K562 (cell line): ENCODE measurements at regions not wholly inside any gene's neighbourhood (a gene's known extent, or its start where the extent isn't known, plus 50 kb on each side); places are given as distances from the start of the nearest gene placed in this dataset.

ENCODE experiments used
- BMI1 ChIP-seq: fragments of 150-350 bp; IDR thresholded peaks from 2 replicates; pipeline ENCODE4 v1.6.1; 2014; ENCODE audit warnings: low read length
- CXXC5 ChIP-seq: fragments of 250-450 bp; sonication (Bioruptor Pico); IDR thresholded peaks from 2 replicates; pipeline ENCODE4 v1.8.0; 2022; ENCODE audit warnings: inconsistent platforms, mild to moderate bottlenecking, moderate library complexity
- FOXK1 ChIP-seq: sonication (generic); formaldehyde crosslinking; IDR thresholded peaks from 2 replicates; pipeline ENCODE4 v1.8.0; 2022; ENCODE audit warnings: missing genetic modification reagents, mild to moderate bottlenecking, borderline replicate concordance
- FOXM1 ChIP-seq, 2 experiments: fragments of 450-650 bp in 1 of 2; sonication (generic) in 1 of 2; formaldehyde crosslinking in 1 of 2; IDR thresholded peaks; 2 replicates each; pipeline versions ENCODE4 v1.6.1 to v1.9.0; 2017 to 2022; ENCODE audit warnings: low read depth in 2 of 2, mild to moderate bottlenecking in 2 of 2, missing genetic modification reagents in 1 of 2, moderate library complexity in 1 of 2
- HDAC2 ChIP-seq: fragments of 450-650 bp; IDR thresholded peaks from 2 replicates; pipeline ENCODE4 v1.6.1; 2016; ENCODE audit warnings: mild to moderate bottlenecking
- HMGN3 ChIP-seq: IDR thresholded peaks from 2 replicates; pipeline ENCODE4 v1.6.1; 2011; ENCODE audit warnings: borderline replicate concordance, low read depth, mild to moderate bottlenecking, mixed read lengths, low read length; ENCODE audit not compliant: insufficient read length; ENCODE audit errors: extremely low read depth
- L3MBTL2 ChIP-seq: fragments of 450-650 bp; IDR thresholded peaks from 2 replicates; pipeline ENCODE4 v1.6.1; 2016; ENCODE audit warnings: mild to moderate bottlenecking, moderate library complexity
- LARP7 ChIP-seq: fragments of 450-650 bp; IDR thresholded peaks from 2 replicates; pipeline ENCODE4 v1.6.1; 2016
- NCOA4 ChIP-seq: fragments of 450-650 bp; IDR thresholded peaks from 2 replicates; pipeline ENCODE4 v1.6.1; 2018; ENCODE audit warnings: mild to moderate bottlenecking; ENCODE audit not compliant: partially characterized antibody
- PTRF ChIP-seq: fragments of 450-650 bp; IDR thresholded peaks from 2 replicates; pipeline ENCODE4 v1.6.1; 2016; ENCODE audit warnings: mild to moderate bottlenecking, missing genetic modification characterization, missing compliant biosample characterization
- SMAD3 ChIP-seq: fragments of 450-650 bp; formaldehyde crosslinking; conservative IDR thresholded peaks from 2 replicates; pipeline ENCODE4 v1.4.0; 2020; ENCODE audit warnings: mild to moderate bottlenecking
- SMAD4 ChIP-seq: fragments of 250-450 bp; sonication (Bioruptor Pico); conservative IDR thresholded peaks from 2 replicates; pipeline ENCODE4 v1.8.0; 2021; ENCODE audit warnings: inconsistent platforms, mild to moderate bottlenecking, moderate library complexity
- SMARCA4 ChIP-seq: fragments of 450-650 bp; IDR thresholded peaks from 2 replicates; pipeline ENCODE4 v1.6.1; 2016
- SNRNP70 ChIP-seq: fragments of 200-400 bp; formaldehyde crosslinking; optimal IDR thresholded peaks from 2 replicates; pipeline ENCODE3; 2017; ENCODE audit warnings: low read depth, low read length
- SP1 ChIP-seq: sonication (generic); formaldehyde crosslinking; IDR thresholded peaks from 2 replicates; pipeline ENCODE4 v1.8.1; 2022; ENCODE audit warnings: mild to moderate bottlenecking, missing genetic modification reagents
- SRF ChIP-seq, 2 experiments: fragments of 250-450, 450-650 bp in 1 of 2; sonication (Bioruptor Pico) in 1 of 2; sonication (generic) in 1 of 2; formaldehyde crosslinking; IDR thresholded peaks; 2 replicates each; pipeline versions ENCODE4 v1.5.0 to v1.5.1; 2020 to 2022; ENCODE audit warnings: mild to moderate bottlenecking in 1 of 2, missing genetic modification reagents in 1 of 2
- STAG1 ChIP-seq: sonication (generic); formaldehyde crosslinking; IDR thresholded peaks from 2 replicates; pipeline ENCODE4 v1.5.0; 2020; ENCODE audit warnings: missing genetic modification reagents, borderline replicate concordance
- ZNF232 ChIP-seq: sonication (generic); formaldehyde crosslinking; IDR thresholded peaks from 2 replicates; pipeline ENCODE4 v1.8.0; 2022; ENCODE audit warnings: mild to moderate bottlenecking, missing genetic modification reagents
- ZNF431 ChIP-seq: sonication (generic); formaldehyde crosslinking; IDR thresholded peaks from 2 replicates; pipeline ENCODE4 v1.8.0; 2022; ENCODE audit warnings: mild to moderate bottlenecking, missing genetic modification reagents
- ZNF584 ChIP-seq: fragments of 200-800 bp; sonication (Bioruptor generic); IDR thresholded peaks from 2 replicates; pipeline ENCODE4 v1.6.1; 2016; ENCODE audit warnings: low read depth, mild to moderate bottlenecking, missing genetic modification characterization, missing compliant biosample characterization
- ZNF696 ChIP-seq: fragments of 250-450 bp; sonication (Bioruptor Pico); conservative IDR thresholded peaks from 2 replicates; pipeline ENCODE4 v1.4.0; 2020; ENCODE audit warnings: mild to moderate bottlenecking, moderate library complexity
- ZSCAN32 ChIP-seq: fragments of 450-650 bp; formaldehyde crosslinking; IDR thresholded peaks from 2 replicates; pipeline ENCODE4 v1.4.0; 2020; ENCODE audit warnings: mild to moderate bottlenecking, moderate library complexity
- TF ChIP-seq, protein P1 (sequence below): fragments of 250-450 bp; sonication (Bioruptor Pico); IDR thresholded peaks from 2 replicates; pipeline ENCODE4 v1.4.0; 2020
- TF ChIP-seq, protein P2 (sequence below), 2 experiments: fragments of 450-650 bp in 1 of 2; sonication (generic) in 1 of 2; formaldehyde crosslinking in 1 of 2; IDR thresholded peaks in 1 of 2; conservative IDR thresholded peaks in 1 of 2; 2 replicates each; pipeline versions ENCODE4 v1.6.1 to v1.8.1; 2016 to 2023; ENCODE audit warnings: mild to moderate bottlenecking in 2 of 2, moderate library complexity in 2 of 2, inconsistent platforms in 1 of 2, missing genetic modification reagents in 1 of 2
- TF ChIP-seq, protein P3 (sequence below): fragments of 450-650 bp; IDR thresholded peaks from 2 replicates; pipeline ENCODE4 v1.6.1; 2017; ENCODE audit warnings: antibody characterized with exemption, mild to moderate bottlenecking

DNA sequence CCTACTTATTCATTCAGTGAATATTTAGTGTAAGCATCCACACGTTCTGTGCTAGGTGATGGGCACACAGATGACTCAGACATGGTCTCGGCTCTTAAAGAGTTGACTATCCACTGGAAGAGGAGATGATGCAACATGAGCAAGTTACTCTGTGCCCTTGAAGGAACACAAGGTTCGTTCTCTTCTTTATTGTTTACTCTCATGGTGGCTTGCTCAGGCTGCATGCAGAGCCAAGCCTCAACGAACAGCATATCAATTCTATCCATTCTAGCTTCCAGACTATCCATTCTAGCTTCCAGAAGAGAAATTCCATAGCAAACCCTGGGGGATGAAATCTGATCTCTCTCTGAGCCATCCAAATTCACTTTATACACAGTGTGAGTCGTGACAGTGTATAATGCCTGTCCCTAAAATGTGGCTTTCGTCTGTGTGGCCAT, 68.1 kb upstream of the CTAGE1 start (continued):
- TF ChIP-seq SMAD4 (CRISPR knock-in tag) (peak; percentile 72; the same call in 1 of the 2 replicates), BMI1 (no peak), ZSCAN32 (CRISPR knock-in tag) (peak; percentile 93), L3MBTL2 (peak; percentile 55; the same call in 1 of the 2 replicates), NCOA4 (no peak), ZNF232 (CRISPR knock-in tag) (no peak), HMGN3 (no peak), ZNF431 (CRISPR knock-in tag) (no peak), HDAC2 (no peak), FOXK1 (no peak), SP1 (no peak), ZNF696 (no peak), STAG1 (CRISPR knock-in tag) (no peak), SRF (CRISPR knock-in tag; IDR thresholded peaks at IDR 0.05) (no peak), SNRNP70 (no peak), ZNF584 (CRISPR knock-in tag) (peak; percentile 83), CXXC5 (peak; percentile 54; the same call in 1 of the 2 replicates), FOXM1 (IDR thresholded peaks at IDR 0.05; ENCODE audit: low read depth) (no peak), FOXM1 (CRISPR knock-in tag; IDR thresholded peaks at IDR 0.05; ENCODE audit: low read depth) (no peak), SMAD3 (CRISPR knock-in tag) (0 out of 2 replicates have a peak, but pooled peaks have one; percentile 36), SMARCA4 (peak; percentile 27; the same call in 1 of the 2 replicates), LARP7 (no peak), PTRF (tag) (no peak)
- TF ChIP-seq, protein P1, sequence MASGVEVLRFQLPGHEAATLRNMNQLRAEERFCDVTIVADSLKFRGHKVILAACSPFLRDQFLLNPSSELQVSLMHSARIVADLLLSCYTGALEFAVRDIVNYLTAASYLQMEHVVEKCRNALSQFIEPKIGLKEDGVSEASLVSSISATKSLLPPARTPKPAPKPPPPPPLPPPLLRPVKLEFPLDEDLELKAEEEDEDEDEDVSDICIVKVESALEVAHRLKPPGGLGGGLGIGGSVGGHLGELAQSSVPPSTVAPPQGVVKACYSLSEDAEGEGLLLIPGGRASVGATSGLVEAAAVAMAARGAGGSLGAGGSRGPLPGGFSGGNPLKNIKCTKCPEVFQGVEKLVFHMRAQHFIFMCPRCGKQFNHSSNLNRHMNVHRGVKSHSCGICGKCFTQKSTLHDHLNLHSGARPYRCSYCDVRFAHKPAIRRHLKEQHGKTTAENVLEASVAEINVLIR (CRISPR knock-in tag), result peak; percentile 29; the same call in 1 of the 2 replicates
- TF ChIP-seq, protein P2, sequence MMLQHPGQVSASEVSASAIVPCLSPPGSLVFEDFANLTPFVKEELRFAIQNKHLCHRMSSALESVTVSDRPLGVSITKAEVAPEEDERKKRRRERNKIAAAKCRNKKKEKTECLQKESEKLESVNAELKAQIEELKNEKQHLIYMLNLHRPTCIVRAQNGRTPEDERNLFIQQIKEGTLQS (IDR thresholded peaks at IDR 0.05), result peak; percentile 97
- TF ChIP-seq, protein P2 (CRISPR knock-in tag; conservative IDR thresholded peaks at IDR 0.05), result no peak
- TF ChIP-seq, protein P3, sequence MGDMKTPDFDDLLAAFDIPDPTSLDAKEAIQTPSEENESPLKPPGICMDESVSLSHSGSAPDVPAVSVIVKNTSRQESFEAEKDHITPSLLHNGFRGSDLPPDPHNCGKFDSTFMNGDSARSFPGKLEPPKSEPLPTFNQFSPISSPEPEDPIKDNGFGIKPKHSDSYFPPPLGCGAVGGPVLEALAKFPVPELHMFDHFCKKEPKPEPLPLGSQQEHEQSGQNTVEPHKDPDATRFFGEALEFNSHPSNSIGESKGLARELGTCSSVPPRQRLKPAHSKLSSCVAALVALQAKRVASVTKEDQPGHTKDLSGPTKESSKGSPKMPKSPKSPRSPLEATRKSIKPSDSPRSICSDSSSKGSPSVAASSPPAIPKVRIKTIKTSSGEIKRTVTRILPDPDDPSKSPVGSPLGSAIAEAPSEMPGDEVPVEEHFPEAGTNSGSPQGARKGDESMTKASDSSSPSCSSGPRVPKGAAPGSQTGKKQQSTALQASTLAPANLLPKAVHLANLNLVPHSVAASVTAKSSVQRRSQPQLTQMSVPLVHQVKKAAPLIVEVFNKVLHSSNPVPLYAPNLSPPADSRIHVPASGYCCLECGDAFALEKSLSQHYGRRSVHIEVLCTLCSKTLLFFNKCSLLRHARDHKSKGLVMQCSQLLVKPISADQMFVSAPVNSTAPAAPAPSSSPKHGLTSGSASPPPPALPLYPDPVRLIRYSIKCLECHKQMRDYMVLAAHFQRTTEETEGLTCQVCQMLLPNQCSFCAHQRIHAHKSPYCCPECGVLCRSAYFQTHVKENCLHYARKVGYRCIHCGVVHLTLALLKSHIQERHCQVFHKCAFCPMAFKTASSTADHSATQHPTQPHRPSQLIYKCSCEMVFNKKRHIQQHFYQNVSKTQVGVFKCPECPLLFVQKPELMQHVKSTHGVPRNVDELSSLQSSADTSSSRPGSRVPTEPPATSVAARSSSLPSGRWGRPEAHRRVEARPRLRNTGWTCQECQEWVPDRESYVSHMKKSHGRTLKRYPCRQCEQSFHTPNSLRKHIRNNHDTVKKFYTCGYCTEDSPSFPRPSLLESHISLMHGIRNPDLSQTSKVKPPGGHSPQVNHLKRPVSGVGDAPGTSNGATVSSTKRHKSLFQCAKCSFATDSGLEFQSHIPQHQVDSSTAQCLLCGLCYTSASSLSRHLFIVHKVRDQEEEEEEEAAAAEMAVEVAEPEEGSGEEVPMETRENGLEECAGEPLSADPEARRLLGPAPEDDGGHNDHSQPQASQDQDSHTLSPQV, result no peak; the same call in 1 of the 2 replicates
